CD4-positive, alpha-beta T cell (primary cell): ENCODE measurements at regions not wholly inside any gene's neighbourhood (a gene's known extent, or its start where the extent isn't known, plus 50 kb on each side); places are given as distances from the start of the nearest gene placed in this dataset.

Experiments
- ATAC-seq: fragments of 200-7000 bp; cut with Tn5 transposase; one replicate; pipeline ENCODE4 v1.10.0; 2022; ENCODE audit warnings: mild to moderate bottlenecking; ENCODE audit not compliant: poor library complexity
- CTCF ChIA-PET: fragments of 350-600 bp; sonication (Branson Sonifier 250); formaldehyde crosslinking; loops from one replicate; lab custom pipeline; 2021; ENCODE audit warnings: antibody characterized with exemption, inconsistent platforms; lab: Charles Lee
- POLR2A ChIA-PET: fragments of 350-600 bp; sonication (Branson Sonifier 250); formaldehyde crosslinking; loops from one replicate; lab custom pipeline; 2021; ENCODE audit warnings: antibody characterized with exemption, inconsistent platforms; lab: Charles Lee
- DNase-seq, 14 experiments: peaks; one replicate each; pipeline ENCODE4 v3.0.0-alpha.2; 2013 to 2020; ENCODE audit warnings: mixed read lengths in 2 of 14
- H3K27ac ChIP-seq, 2 donors: one replicate each; pipeline versions ENCODE4 v1.5.1 to v1.7.0; 2013; ENCODE audit warnings: low read length in 2 of 2, low read depth in 1 of 2, mild to moderate bottlenecking in 1 of 2
- H3K27me3 ChIP-seq, 2 experiments: 1 replicate in 1 of 2; 2 replicates in 1 of 2; pipeline versions ENCODE4 v1.6.1 to v1.7.0; 2013; ENCODE audit warnings: low read length in 2 of 2, control low read depth in 1 of 2, mild to moderate bottlenecking in 1 of 2, moderate library complexity in 1 of 2; ENCODE audit not compliant: insufficient read depth in 2 of 2, control insufficient read depth in 1 of 2
- H3K36me3 ChIP-seq: one replicate; pipeline ENCODE4 v1.6.1; 2013; ENCODE audit warnings: low read length, control low read depth; ENCODE audit not compliant: insufficient read depth
- H3K4me1 ChIP-seq: one replicate; pipeline ENCODE4 v1.6.1; 2013; ENCODE audit warnings: low read length, control low read depth; ENCODE audit not compliant: insufficient read depth
- H3K4me3 ChIP-seq: one replicate; pipeline ENCODE4 v1.5.1; 2013; ENCODE audit warnings: mild to moderate bottlenecking, low read length, moderate library complexity
- H3K9me3 ChIP-seq, 2 experiments: 1 replicate in 1 of 2; 2 replicates in 1 of 2; pipeline versions ENCODE4 v1.6.1 to v1.7.0; 2013; ENCODE audit warnings: low read length in 2 of 2, mild to moderate bottlenecking in 2 of 2, control low read depth in 1 of 2, moderate library complexity in 1 of 2; ENCODE audit not compliant: control insufficient read depth in 1 of 2, insufficient read depth in 1 of 2
- H3K27ac Mint-ChIP-seq: one replicate; pipeline ENCODE4 v1.8.0; 2020; ENCODE audit warnings: mixed read lengths
- H3K27me3 Mint-ChIP-seq: one replicate; pipeline ENCODE4 v1.8.0; 2021; ENCODE audit warnings: mixed read lengths
- H3K36me3 Mint-ChIP-seq: one replicate; pipeline ENCODE4 v1.8.0; 2021; ENCODE audit warnings: low read depth, mixed read lengths
- H3K4me1 Mint-ChIP-seq: one replicate; pipeline ENCODE4 v1.8.0; 2021; ENCODE audit warnings: low read depth, mixed read lengths
- H3K4me3 Mint-ChIP-seq: one replicate; pipeline ENCODE4 v1.8.0; 2020; ENCODE audit warnings: mild to moderate bottlenecking, mixed read lengths
- H3K9me3 Mint-ChIP-seq: one replicate; pipeline ENCODE4 v1.8.0; 2020; ENCODE audit warnings: mixed read lengths
- intact Hi-C, 2 experiments: fragments of 100-400 bp; cut with DNase I in 1 of 2; cut with micrococcal nuclease in 1 of 2; formaldehyde crosslinking; loops; one replicate each; pipeline versions ENCODE4 v1.15.1 to v1.9.0; 2023 to 2025; cut with DNase I, micrococcal nuclease
- TF ChIP-seq, protein P1 (sequence below): fragments of 200-600 bp; IDR thresholded peaks from one replicate; pipeline ENCODE4 v1.8.0; 2022; ENCODE audit warnings: antibody characterized with exemption, mild to moderate bottlenecking

DNA sequence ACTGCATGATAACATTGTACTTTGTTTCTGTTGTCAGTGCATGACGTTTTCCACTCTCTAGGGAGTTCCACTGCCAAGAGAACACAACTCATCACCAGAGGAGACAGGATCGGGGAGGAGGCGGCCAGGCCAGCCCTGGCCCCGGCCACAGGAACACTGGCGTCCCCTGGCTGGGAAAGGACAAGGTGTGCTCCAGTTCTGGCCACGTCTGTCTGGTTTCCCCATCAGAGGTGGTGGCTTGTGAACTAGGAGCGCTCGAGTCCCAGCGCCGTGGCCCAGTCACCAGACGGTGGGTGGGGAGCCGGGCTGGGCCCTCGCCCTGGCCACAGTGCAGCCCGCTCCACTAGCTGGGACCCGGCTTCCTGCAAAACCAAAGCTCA lies 211.9 kb upstream of the IRX4 start:
- Mint-ChIP-seq H3K4me3 (no peak overlapping the region), H3K4me1 (no peaks in the 10 kb centered on the region), H3K36me3 (no peaks in the 10 kb centered on the region), H3K27me3 (peaks cover 14% of the 10 kb centered on the region), H3K27ac (no peak overlapping the region), H3K9me3 (no peaks in the 10 kb centered on the region)
- ChIA-PET CTCF (no interaction called here), POLR2A (no interaction called here)
- H3K4me1 ChIP-seq: no peaks in the 10 kb centered on the region
- H3K27ac ChIP-seq: no peak overlapping the region
- H3K4me3 ChIP-seq: no peak overlapping the region
- no peak for DNase-seq
- ATAC-seq: no peak
- H3K9me3 ChIP-seq: peaks cover 0 to 18% of the 10 kb centered on the region in 2 experiments
- peaks cover 0 to 7% of the 10 kb centered on the region in 2 experiments for H3K27me3 ChIP-seq
- intact Hi-C loops: no loop called here
- TF ChIP-seq, protein P1, sequence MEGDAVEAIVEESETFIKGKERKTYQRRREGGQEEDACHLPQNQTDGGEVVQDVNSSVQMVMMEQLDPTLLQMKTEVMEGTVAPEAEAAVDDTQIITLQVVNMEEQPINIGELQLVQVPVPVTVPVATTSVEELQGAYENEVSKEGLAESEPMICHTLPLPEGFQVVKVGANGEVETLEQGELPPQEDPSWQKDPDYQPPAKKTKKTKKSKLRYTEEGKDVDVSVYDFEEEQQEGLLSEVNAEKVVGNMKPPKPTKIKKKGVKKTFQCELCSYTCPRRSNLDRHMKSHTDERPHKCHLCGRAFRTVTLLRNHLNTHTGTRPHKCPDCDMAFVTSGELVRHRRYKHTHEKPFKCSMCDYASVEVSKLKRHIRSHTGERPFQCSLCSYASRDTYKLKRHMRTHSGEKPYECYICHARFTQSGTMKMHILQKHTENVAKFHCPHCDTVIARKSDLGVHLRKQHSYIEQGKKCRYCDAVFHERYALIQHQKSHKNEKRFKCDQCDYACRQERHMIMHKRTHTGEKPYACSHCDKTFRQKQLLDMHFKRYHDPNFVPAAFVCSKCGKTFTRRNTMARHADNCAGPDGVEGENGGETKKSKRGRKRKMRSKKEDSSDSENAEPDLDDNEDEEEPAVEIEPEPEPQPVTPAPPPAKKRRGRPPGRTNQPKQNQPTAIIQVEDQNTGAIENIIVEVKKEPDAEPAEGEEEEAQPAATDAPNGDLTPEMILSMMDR: no peak
- H3K36me3 ChIP-seq: no peaks in the 10 kb centered on the region

DNA sequence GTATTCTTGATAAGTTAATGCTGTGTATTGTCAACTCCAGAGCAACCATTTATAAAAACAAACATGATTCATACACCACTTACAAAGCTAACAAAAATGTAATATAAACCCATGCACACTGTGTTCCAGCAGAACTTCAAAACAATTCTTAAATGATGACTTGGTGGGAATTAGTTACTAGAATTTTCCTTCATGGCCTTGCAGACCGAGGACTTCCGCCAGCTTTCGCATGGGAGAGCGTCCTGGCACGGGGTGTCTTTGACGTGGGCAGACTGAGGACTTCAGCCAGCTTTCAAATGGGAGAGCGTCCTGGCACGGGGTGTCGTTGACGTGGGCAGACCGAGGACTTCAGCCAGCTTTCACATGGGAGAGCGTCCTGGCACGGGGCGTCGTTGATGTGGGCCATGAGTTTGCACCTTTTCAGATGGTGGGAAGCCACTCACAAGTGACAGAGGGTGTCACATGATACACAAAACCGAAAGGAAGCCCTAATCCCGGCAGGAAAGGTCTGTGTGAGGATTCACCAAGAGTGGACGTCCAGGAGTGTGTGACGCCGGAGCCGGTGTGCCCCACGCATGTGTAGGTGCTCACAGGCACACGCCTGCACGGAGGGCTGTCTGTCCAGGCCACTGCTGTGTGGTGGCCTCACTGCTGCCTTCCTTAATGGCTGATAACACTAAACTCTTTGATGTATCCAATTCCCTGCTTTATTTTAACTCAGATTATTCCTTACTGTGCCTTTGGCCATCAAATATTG lies 211.3 kb upstream of the IRX4 start:
- TF ChIP-seq, protein P1: no peak
- CTCF ChIA-PET: no interaction called here
- H3K9me3 Mint-ChIP-seq: no peaks in the 10 kb centered on the region
- no peaks in the 10 kb centered on the region for H3K4me1 Mint-ChIP-seq
- no peak overlapping the region for H3K4me3 ChIP-seq
- no peak overlapping the region for H3K27ac Mint-ChIP-seq
- H3K36me3 ChIP-seq: no peaks in the 10 kb centered on the region
- no peak overlapping the region for H3K27ac ChIP-seq
- ATAC-seq: no peak
- intact Hi-C loops: no loop called here
- H3K27me3 Mint-ChIP-seq: peaks cover 14% of the 10 kb centered on the region
- POLR2A ChIA-PET: no interaction called here
- no peaks in the 10 kb centered on the region for H3K36me3 Mint-ChIP-seq
- no peak overlapping the region for H3K4me3 Mint-ChIP-seq
- H3K9me3 ChIP-seq: peaks cover 0 to 18% of the 10 kb centered on the region in 2 experiments
- no peak for DNase-seq
- H3K27me3 ChIP-seq: peaks cover 0 to 4% of the 10 kb centered on the region in 2 experiments
- H3K4me1 ChIP-seq: no peaks in the 10 kb centered on the region

DNA sequence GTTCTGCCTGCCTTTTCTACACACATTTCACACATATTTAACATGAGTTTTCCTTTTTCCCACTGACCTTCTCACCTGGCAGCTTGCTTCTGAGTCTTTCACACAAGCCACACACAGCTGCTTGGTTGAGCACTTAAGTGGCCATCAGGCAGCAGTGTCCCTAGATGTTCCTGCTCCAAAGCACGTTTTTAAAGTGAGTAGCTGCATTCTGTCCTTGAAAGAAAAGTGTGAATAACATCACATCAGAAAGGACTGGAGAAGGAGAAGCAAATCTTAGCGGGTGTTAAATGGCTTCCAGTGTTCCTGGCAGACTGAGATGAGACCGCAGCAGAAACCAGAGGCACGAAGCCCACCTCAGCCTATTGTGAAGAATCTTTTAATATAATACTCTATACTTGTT lies 209.2 kb upstream of the IRX4 start:
- Mint-ChIP-seq H3K27ac (no peak overlapping the region), H3K4me3 (no peak overlapping the region), H3K27me3 (peaks cover 13% of the 10 kb centered on the region), H3K4me1 (no peaks in the 10 kb centered on the region), H3K9me3 (no peaks in the 10 kb centered on the region), H3K36me3 (no peaks in the 10 kb centered on the region)
- ChIA-PET CTCF (interaction anchor here (1.2 kb wide), 1 partner anchor 12 kb away, joined by 3 read pairs; no protein-coding TSS in a partner anchor), POLR2A (no interaction called here)
- no peaks in the 10 kb centered on the region for H3K36me3 ChIP-seq
- TF ChIP-seq, protein P1: no peak
- intact Hi-C loops: no loop called here
- H3K27ac ChIP-seq: no peak overlapping the region
- H3K27me3 ChIP-seq: no peaks in the 10 kb centered on the region
- ATAC-seq (no peak), DNase-seq (no peak)
- H3K4me1 ChIP-seq: no peaks in the 10 kb centered on the region
- no peak overlapping the region for H3K4me3 ChIP-seq
- peaks cover 0 to 15% of the 10 kb centered on the region in 2 experiments for H3K9me3 ChIP-seq
